PC-3 (cell line): ENCODE measurements at regions not wholly inside any gene's neighbourhood (a gene's known extent, or its start where the extent isn't known, plus 50 kb on each side); places are given as distances from the start of the nearest gene placed in this dataset.

Experiments used
- ATAC-seq: fragments of 200-7000 bp; cut with Tn5 transposase; 2 replicates; pipeline ENCODE4 v1.9.1; 2020; ENCODE audit warnings: mild to moderate bottlenecking, moderate library complexity
- BruUV-seq: library from RNA; stranded (reverse); fragments of 400-500 nt; replicated peaks from 2 replicates; lab custom pipeline; 2021; lab: Mats Ljungman, UMichigan
- CTCF ChIA-PET: fragments of 300-600 bp; sonication (Branson Sonifier 250); formaldehyde crosslinking; loops from one replicate; lab custom pipeline; 2022; ENCODE audit warnings: antibody characterized with exemption; lab: Charles Lee
- POLR2A ChIA-PET: fragments of 300-600 bp; sonication (Branson Sonifier 250); formaldehyde crosslinking; loops from one replicate; lab custom pipeline; 2022; ENCODE audit warnings: antibody characterized with exemption; ENCODE audit not compliant: unreplicated experiment; lab: Charles Lee
- DNase-seq: peaks from one replicate; pipeline ENCODE4 v3.0.0-alpha.2; 2015
- H2AFZ ChIP-seq: fragments of 300-600 bp; sonication (generic); 2 replicates; pipeline ENCODE4 v1.6.0; 2016; ENCODE audit warnings: antibody characterized with exemption, low read length
- H3F3A ChIP-seq: fragments of 300-600 bp; sonication (generic); one replicate; pipeline ENCODE4 v1.6.0; 2017; ENCODE audit warnings: antibody characterized with exemption, low read length, control low read depth, mild to moderate bottlenecking; ENCODE audit not compliant: unreplicated experiment
- H3K27ac ChIP-seq: fragments of 300-600 bp; sonication (generic); 2 replicates; pipeline ENCODE4 v1.5.1; 2016; ENCODE audit warnings: mild to moderate bottlenecking, low read length
- H3K27me3 ChIP-seq: fragments of 300-600 bp; sonication (generic); 2 replicates; pipeline ENCODE4 v1.6.1; 2016; ENCODE audit warnings: low read length, mixed read lengths
- H3K36me3 ChIP-seq: fragments of 300-600 bp; sonication (generic); 2 replicates; pipeline ENCODE4 v1.6.1; 2016; ENCODE audit warnings: low read depth, mixed run types, low read length, mixed read lengths
- H3K4me1 ChIP-seq: fragments of 300-600 bp; sonication (generic); 2 replicates; pipeline ENCODE4 v1.5.1; 2016; ENCODE audit warnings: low read length; ENCODE audit not compliant: insufficient read depth
- H3K4me2 ChIP-seq: fragments of 300-600 bp; sonication (generic); 2 replicates; pipeline ENCODE4 v1.6.0; 2016; ENCODE audit warnings: low read length
- H3K4me3 ChIP-seq: fragments of 300-600 bp; sonication (generic); 2 replicates; pipeline ENCODE4 v1.5.1; 2016; ENCODE audit warnings: mild to moderate bottlenecking, low read length, mixed read lengths
- H3K79me2 ChIP-seq: fragments of 300-600 bp; sonication (generic); 2 replicates; pipeline ENCODE4 v1.6.1; 2017; ENCODE audit warnings: low read length, mixed read lengths
- H3K9ac ChIP-seq: fragments of 300-600 bp; sonication (generic); 2 replicates; pipeline ENCODE4 v1.6.0; 2016; ENCODE audit warnings: mild to moderate bottlenecking, low read length
- H3K9me2 ChIP-seq: fragments of 300-600 bp; sonication (generic); replicated peaks from 2 replicates; pipeline ENCODE4 v1.6.1; 2016; ENCODE audit warnings: mixed run types, low read length, mixed read lengths
- H3K9me3 ChIP-seq: fragments of 300-600 bp; sonication (generic); 2 replicates; pipeline ENCODE4 v1.6.1; 2016; ENCODE audit warnings: low read length, mixed read lengths
- H4K20me1 ChIP-seq: fragments of 300-600 bp; sonication (generic); 2 replicates; pipeline ENCODE4 v1.6.1; 2016; ENCODE audit warnings: low read length, mixed read lengths
- CTCF ChIP-seq: fragments of 300-600 bp; sonication (generic); conservative IDR thresholded peaks from 2 replicates; pipeline ENCODE4 v1.5.1; 2017; ENCODE audit warnings: antibody characterized with exemption, low read depth, mild to moderate bottlenecking, low read length
- EZH2 ChIP-seq: fragments of 300-600 bp; sonication (generic); IDR thresholded peaks from one replicate; pipeline ENCODE4 v1.6.1; 2017; ENCODE audit warnings: antibody characterized with exemption, mild to moderate bottlenecking, low read length; ENCODE audit not compliant: unreplicated experiment
- EZH2phosphoT487 ChIP-seq: fragments of 300-600 bp; sonication (generic); IDR thresholded peaks from 2 replicates; pipeline ENCODE4 v1.6.1; 2018; ENCODE audit warnings: mild to moderate bottlenecking, antibody characterized with exemption, low read length, borderline replicate concordance
- intact Hi-C: fragments of 100-400 bp; cut with micrococcal nuclease; formaldehyde crosslinking; loops from 2 replicates; pipeline ENCODE4 v1.9.0; 2023

DNA sequence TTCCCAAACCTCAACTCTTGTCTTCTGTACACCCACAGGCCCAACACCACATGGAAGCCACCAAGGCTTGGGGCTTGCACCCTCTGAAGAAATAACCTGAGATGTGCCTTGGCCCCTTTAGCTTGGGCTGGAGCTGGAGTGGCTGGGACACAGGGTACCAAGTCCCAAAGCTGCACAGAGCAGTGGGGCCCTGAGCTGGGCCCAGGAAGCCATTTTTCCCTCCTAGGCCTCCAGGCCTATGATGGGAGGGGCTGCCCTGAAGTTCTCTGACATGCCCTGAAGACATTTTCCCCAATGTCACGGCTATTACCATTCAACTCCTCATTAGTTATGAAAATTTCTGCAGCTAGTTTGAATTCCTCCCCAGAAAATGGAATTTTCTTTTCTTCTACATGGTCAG lies 163.2 kb upstream of the ARID1B start:
- H3K4me2 ChIP-seq, result no peak overlapping the region
- POLR2A ChIA-PET, result no interaction called here
- H3K27me3 ChIP-seq, result no peaks in the 10 kb centered on the region
- H2AFZ ChIP-seq, result no peak overlapping the region
- ATAC-seq, result no peak
- no peaks in the 10 kb centered on the region for H3K4me1 ChIP-seq
- H4K20me1 ChIP-seq, result no peaks in the 10 kb centered on the region
- intact Hi-C loops, result no loop called here
- no peaks in the 10 kb centered on the region for H3F3A ChIP-seq
- H3K9ac ChIP-seq, result no peak overlapping the region
- no peaks in the 10 kb centered on the region for H3K79me2 ChIP-seq
- no peak for DNase-seq
- no peak for TF ChIP-seq EZH2
- TF ChIP-seq EZH2phosphoT487, result no peak
- no peak for TF ChIP-seq CTCF
- CTCF ChIA-PET, result no interaction called here
- no TSS peak for BruUV-seq
- no peak overlapping the region for H3K27ac ChIP-seq
- H3K36me3 ChIP-seq, result no peaks in the 10 kb centered on the region
- no peaks in the 10 kb centered on the region for H3K9me2 ChIP-seq
- H3K4me3 ChIP-seq, result no peak overlapping the region
- H3K9me3 ChIP-seq, result no peaks in the 10 kb centered on the region

- H3K4me3 ChIP-seq, result no peak overlapping the region
- no peak for DNase-seq
- H2AFZ ChIP-seq, result no peak overlapping the region
- H3K27ac ChIP-seq, result no peak overlapping the region
- BruUV-seq, result no TSS peak
- H3K79me2 ChIP-seq, result no peaks in the 10 kb centered on the region
- no peaks in the 10 kb centered on the region for H3K27me3 ChIP-seq
- H3K9me3 ChIP-seq, result no peaks in the 10 kb centered on the region
- H4K20me1 ChIP-seq, result no peaks in the 10 kb centered on the region
- CTCF ChIA-PET, result no interaction called here
- H3K4me1 ChIP-seq, result no peaks in the 10 kb centered on the region
- no peaks in the 10 kb centered on the region for H3F3A ChIP-seq
- TF ChIP-seq EZH2phosphoT487, result no peak
- TF ChIP-seq EZH2, result no peak
- TF ChIP-seq CTCF, result no peak
- H3K4me2 ChIP-seq, result no peak overlapping the region
- intact Hi-C loops, result no loop called here
- POLR2A ChIA-PET, result interaction anchor here (0.7 kb wide), 1 partner anchor 11 kb away, joined by 3 read pairs; no protein-coding TSS in a partner anchor
- H3K36me3 ChIP-seq, result no peaks in the 10 kb centered on the region
- no peak overlapping the region for H3K9ac ChIP-seq
- ATAC-seq, result no peak
- H3K9me2 ChIP-seq, result no peaks in the 10 kb centered on the region
These were observed 164.8 kb upstream of the ARID1B start for GRCh38 chr6:156612361-156612760.

DNA sequence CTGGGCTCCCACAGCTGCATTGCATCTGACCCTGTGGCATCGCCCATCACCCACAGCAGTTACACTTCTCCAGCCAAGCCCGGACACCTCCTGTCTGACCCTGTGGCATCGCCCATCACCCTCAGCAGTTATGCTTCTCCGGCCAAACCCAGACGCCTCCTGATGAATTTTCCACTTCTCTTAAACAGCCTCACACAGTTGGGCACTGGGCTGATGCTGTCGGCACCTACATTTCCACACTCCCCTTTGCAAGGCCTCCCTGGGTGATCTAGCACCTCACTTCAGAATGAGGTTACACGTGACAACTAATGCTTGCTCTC lies 175.2 kb upstream of the ARID1B start:
- ATAC-seq (no peak), DNase-seq (no peak)
- H3K9me2 ChIP-seq, result no peaks in the 10 kb centered on the region
- no peaks in the 10 kb centered on the region for H3F3A ChIP-seq
- H3K9ac ChIP-seq, result no peak overlapping the region
- CTCF ChIA-PET, result no interaction called here
- no peak overlapping the region for H3K27ac ChIP-seq
- no peaks in the 10 kb centered on the region for H3K4me1 ChIP-seq
- no peak overlapping the region for H3K4me2 ChIP-seq
- no peak for TF ChIP-seq EZH2
- TF ChIP-seq EZH2phosphoT487, result no peak
- no peak for TF ChIP-seq CTCF
- H3K4me3 ChIP-seq, result no peak overlapping the region
- H4K20me1 ChIP-seq, result no peaks in the 10 kb centered on the region
- POLR2A ChIA-PET, result no interaction called here
- no peaks in the 10 kb centered on the region for H3K9me3 ChIP-seq
- intact Hi-C loops, result no loop called here
- no peaks in the 10 kb centered on the region for H3K36me3 ChIP-seq
- no TSS peak for BruUV-seq
- no peaks in the 10 kb centered on the region for H3K27me3 ChIP-seq
- no peaks in the 10 kb centered on the region for H3K79me2 ChIP-seq
- H2AFZ ChIP-seq, result no peak overlapping the region
